ENCODE measurements at regions not wholly inside any gene's neighbourhood (a gene's known extent, or its start where the extent isn't known, plus 50 kb on each side); places are given as distances from the start of the nearest gene placed in this dataset.

DNA sequence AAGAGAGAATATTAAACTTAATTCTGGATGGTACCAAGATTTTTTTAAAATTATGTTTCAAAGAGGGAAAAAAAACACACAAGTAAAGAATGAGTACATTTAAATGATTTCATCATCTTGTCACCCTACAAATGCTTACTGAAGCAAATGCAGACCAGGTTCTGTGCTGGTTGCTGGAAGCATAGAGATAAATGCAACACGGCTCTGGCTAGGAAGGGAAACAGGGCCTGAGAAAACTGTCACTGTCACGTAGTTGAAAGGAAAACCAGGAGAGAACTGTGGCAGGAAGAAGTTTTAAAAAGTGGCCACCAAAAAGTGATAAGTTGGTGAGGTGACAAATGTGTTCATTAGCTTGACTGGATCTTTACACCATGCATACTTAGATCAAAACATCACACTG is 336.9 kb upstream of the NFIA start:
- TF ChIP-seq, protein P1, sequence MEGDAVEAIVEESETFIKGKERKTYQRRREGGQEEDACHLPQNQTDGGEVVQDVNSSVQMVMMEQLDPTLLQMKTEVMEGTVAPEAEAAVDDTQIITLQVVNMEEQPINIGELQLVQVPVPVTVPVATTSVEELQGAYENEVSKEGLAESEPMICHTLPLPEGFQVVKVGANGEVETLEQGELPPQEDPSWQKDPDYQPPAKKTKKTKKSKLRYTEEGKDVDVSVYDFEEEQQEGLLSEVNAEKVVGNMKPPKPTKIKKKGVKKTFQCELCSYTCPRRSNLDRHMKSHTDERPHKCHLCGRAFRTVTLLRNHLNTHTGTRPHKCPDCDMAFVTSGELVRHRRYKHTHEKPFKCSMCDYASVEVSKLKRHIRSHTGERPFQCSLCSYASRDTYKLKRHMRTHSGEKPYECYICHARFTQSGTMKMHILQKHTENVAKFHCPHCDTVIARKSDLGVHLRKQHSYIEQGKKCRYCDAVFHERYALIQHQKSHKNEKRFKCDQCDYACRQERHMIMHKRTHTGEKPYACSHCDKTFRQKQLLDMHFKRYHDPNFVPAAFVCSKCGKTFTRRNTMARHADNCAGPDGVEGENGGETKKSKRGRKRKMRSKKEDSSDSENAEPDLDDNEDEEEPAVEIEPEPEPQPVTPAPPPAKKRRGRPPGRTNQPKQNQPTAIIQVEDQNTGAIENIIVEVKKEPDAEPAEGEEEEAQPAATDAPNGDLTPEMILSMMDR (IDR thresholded peaks at IDR 0.05 in 2 of 3, conservative IDR thresholded peaks at IDR 0.05 in 1 of 3; ENCODE audit: borderline replicate concordance in 1 of 3, insufficient read depth in 1 of 3, low read depth in 2 of 3, low read length in 2 of 3) = no peak
- TF ChIP-seq SRF (IDR thresholded peaks at IDR 0.05; ENCODE audit: low read depth) (no peak), SP1 (IDR thresholded peaks at IDR 0.05; ENCODE audit: low read depth) (no peak), CEBPB (IDR thresholded peaks at IDR 0.05; ENCODE audit: low read depth) (no peak)
- TF ChIP-seq, protein P2, sequence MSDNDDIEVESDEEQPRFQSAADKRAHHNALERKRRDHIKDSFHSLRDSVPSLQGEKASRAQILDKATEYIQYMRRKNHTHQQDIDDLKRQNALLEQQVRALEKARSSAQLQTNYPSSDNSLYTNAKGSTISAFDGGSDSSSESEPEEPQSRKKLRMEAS (IDR thresholded peaks at IDR 0.05) = no peak

Data from HCT116 (cell line).